Small intestine (tissue), 7 donors: ENCODE measurements at regions not wholly inside any gene's neighbourhood (a gene's known extent, or its start where the extent isn't known, plus 50 kb on each side); places are given as distances from the start of the nearest gene placed in this dataset.
"Not testable (repeated sequence)": the region's sequence is repeated elsewhere in the genome, so short reads cannot be mapped to it uniquely, and the experiment has no call there.

Experiments used
- DNase-seq, 2 donors: peaks; one replicate each; pipeline versions ENCODE4 v3.0.0 to v3.0.0-alpha.2; 2013
- FAIRE-seq: peaks from 2 replicates; lab custom pipeline; 2012; peaks lifted over from hg19 to GRCh38; lab: Jason Lieb, UNC
- H3K27ac ChIP-seq, 3 donors: one replicate each; pipeline ENCODE4 v1.5.1; 2013; ENCODE audit warnings: low read length in 2 of 3, mild to moderate bottlenecking in 2 of 3, control low read depth in 1 of 3, inconsistent platforms in 1 of 3, low read depth in 1 of 3, moderate library complexity in 1 of 3
- H3K27me3 ChIP-seq, 3 donors: one replicate each; pipeline ENCODE4 v1.6.1; 2013; ENCODE audit warnings: low read length in 3 of 3, inconsistent platforms in 1 of 3; ENCODE audit not compliant: control insufficient read depth in 3 of 3, insufficient read depth in 3 of 3
- H3K36me3 ChIP-seq, 3 donors: one replicate each; pipeline ENCODE4 v1.6.1; 2013; ENCODE audit warnings: low read length in 3 of 3, inconsistent platforms in 1 of 3, low read depth in 1 of 3, mild to moderate bottlenecking in 1 of 3, moderate library complexity in 1 of 3; ENCODE audit not compliant: control insufficient read depth in 3 of 3, insufficient read depth in 2 of 3
- H3K4me1 ChIP-seq, 3 donors: one replicate each; pipeline ENCODE4 v1.6.1; 2013; ENCODE audit warnings: low read length in 2 of 3, inconsistent platforms in 1 of 3, low read depth in 1 of 3, mild to moderate bottlenecking in 1 of 3, moderate library complexity in 1 of 3; ENCODE audit not compliant: control insufficient read depth in 3 of 3, insufficient read depth in 2 of 3
- H3K4me3 ChIP-seq, 3 donors: one replicate each; pipeline ENCODE4 v1.5.1; 2013; ENCODE audit warnings: low read length in 3 of 3, control low read depth in 1 of 3, inconsistent platforms in 1 of 3, low read depth in 1 of 3, mild to moderate bottlenecking in 1 of 3, moderate library complexity in 1 of 3
- H3K9me3 ChIP-seq, 2 donors: one replicate each; pipeline ENCODE4 v1.6.1; 2013; ENCODE audit warnings: low read depth in 1 of 2, low read length in 1 of 2; ENCODE audit not compliant: control insufficient read depth in 2 of 2, insufficient read depth in 1 of 2
- WGBS, 3 donors: extraction: QIAGEN DNeasy Blood & Tissue Kit; methylation state at CpG; one replicate each; pipeline ENCODE4 v1.1.7; 2013; 5-methylcytosine and 5-hydroxymethylcytosine counted together
- donor health status: healthy with polysubstance abuse.
- donor health status: control.
- donor health status: control.
- donor health status: Bipolar disorder and iron deficiency.
- donor health status: healthy.

GRCh38 chr4:18167831-18168230 lies 146.3 kb upstream of the LCORL start:
- DNase-seq (no peak), FAIRE-seq (no peak)
- Histone ChIP-seq H3K36me3 (no peaks in the 10 kb centered on the region), H3K4me3 (no peak overlapping the region), H3K4me1 (no peaks in the 10 kb centered on the region), H3K27ac (no peak overlapping the region), H3K27me3 (no peaks in the 10 kb centered on the region), H3K9me3 (no peaks in the 10 kb centered on the region)
- WGBS, 3 donors: 74 to 93% (median 85%) methylated on average over 4 of the region's 4 CpGs

- no peak overlapping the region for H3K4me3 ChIP-seq
- FAIRE-seq: no peak
- H3K36me3 ChIP-seq: no peaks in the 10 kb centered on the region
- no peak overlapping the region for H3K27ac ChIP-seq
- H3K4me1 ChIP-seq: no peaks in the 10 kb centered on the region
- H3K9me3 ChIP-seq: no peaks in the 10 kb centered on the region
- DNase-seq: peak in 1 of 2 donors; percentile 28
- H3K27me3 ChIP-seq: no peaks in the 10 kb centered on the region
- WGBS, 3 donors: 84 to 92% (median 87%) methylated on average over 3 of the region's 3 CpGs
Measured at GRCh38 chr4:18166925-18167324, 145.4 kb upstream of the LCORL start.

GRCh38 chr4:18162453-18162852 lies 140.9 kb upstream of the LCORL start:
- no peaks in the 10 kb centered on the region for H3K36me3 ChIP-seq
- H3K4me3 ChIP-seq: no peak overlapping the region
- FAIRE-seq: no peak
- H3K4me1 ChIP-seq: no peaks in the 10 kb centered on the region
- WGBS, 3 donors: 81 to 94% (median 87%) methylated on average over 1 of the region's 1 CpG
- no peaks in the 10 kb centered on the region for H3K27me3 ChIP-seq
- DNase-seq: no peak
- no peak overlapping the region for H3K27ac ChIP-seq
- no peaks in the 10 kb centered on the region for H3K9me3 ChIP-seq

DNA sequence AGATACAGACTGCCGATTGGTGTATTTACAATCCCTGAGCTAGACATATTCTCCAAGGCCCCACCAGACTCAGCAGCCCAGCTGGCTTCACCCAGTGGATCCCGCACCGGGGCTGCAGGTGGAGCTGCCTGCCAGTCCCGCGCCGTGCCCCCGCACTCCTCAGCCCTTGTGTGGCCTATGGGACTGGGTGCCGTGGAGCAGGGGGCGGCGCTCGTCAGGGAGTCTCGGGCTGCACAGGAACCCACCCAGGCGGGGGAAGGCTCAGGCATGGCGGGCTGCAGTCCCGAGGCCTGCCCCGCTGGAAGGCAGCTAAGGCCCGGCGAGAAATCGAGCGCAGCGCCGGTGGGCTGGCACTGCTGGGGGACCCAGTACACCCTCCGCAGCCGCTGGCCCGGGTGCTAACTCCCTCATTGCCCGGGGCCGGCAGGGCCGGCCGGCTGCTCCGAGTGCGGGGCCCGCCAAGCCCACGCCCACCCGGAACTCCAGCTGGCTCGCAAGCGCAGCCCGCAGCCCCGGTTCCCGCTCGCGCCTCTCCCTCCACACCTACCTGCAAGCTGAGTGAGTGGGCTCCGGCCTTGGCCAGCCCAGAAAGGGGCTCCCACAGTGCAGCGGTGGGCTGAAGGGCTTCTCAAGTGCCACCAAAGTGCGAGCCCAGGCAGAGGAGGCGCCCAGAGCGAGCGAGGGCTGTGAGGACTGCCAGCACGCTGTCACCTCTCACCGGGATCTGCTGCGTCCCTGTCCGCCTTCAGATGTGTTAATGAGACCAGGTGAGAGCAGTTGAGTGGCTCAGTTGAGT lies 137.8 kb upstream of the LCORL start:
- 94 to 98% (median 96%) methylated on average over 39 to 51 of the region's 51 CpGs for WGBS, 3 donors
- not testable (repeated sequence) for DNase-seq, H3K4me3 ChIP-seq, H3K27ac ChIP-seq, FAIRE-seq, H3K9me3 ChIP-seq, H3K4me1 ChIP-seq, H3K27me3 ChIP-seq, H3K36me3 ChIP-seq

- H3K9me3 ChIP-seq: no peaks in the 10 kb centered on the region
- peak overlapping the region in 1 of 3 donors; percentile 32 for H3K27ac ChIP-seq
- peaks cover 0 to 3% (median 0%) of the 10 kb centered on the region in 3 donors for H3K4me1 ChIP-seq
- no peak for FAIRE-seq
- no peaks in the 10 kb centered on the region for H3K36me3 ChIP-seq
- H3K4me3 ChIP-seq: no peak overlapping the region
- no peaks in the 10 kb centered on the region for H3K27me3 ChIP-seq
- peak; percentile 61 to 81 for DNase-seq
- WGBS, 3 donors: 19 to 57% (median 24%) methylated on average over 2 of the region's 2 CpGs
Measured at GRCh38 chr4:18155067-18156041, 133.8 kb upstream of the LCORL start.

GRCh38 chr4:18138076-18138665 lies 116.6 kb upstream of the LCORL start:
- H3K9me3 ChIP-seq: peaks cover 0 to 10% of the 10 kb centered on the region in 2 donors
- DNase-seq (peak; percentile 89 to 96), FAIRE-seq (no peak)

GRCh38 chr4:18134111-18134510 lies 112.6 kb upstream of the LCORL start:
- DNase-seq: peak; percentile 23 to 74
- FAIRE-seq: no peak
- peaks cover 0 to 10% of the 10 kb centered on the region in 2 donors for H3K9me3 ChIP-seq
- H3K4me3 ChIP-seq: no peak overlapping the region
- no peak overlapping the region for H3K27ac ChIP-seq
- peaks cover 0 to 9% (median 5%) of the 10 kb centered on the region in 3 donors for H3K4me1 ChIP-seq
- H3K27me3 ChIP-seq: no peaks in the 10 kb centered on the region
- H3K36me3 ChIP-seq: no peaks in the 10 kb centered on the region

More at GRCh38 chr4:18138076-18138665, 116.6 kb upstream of the LCORL start:
- H3K36me3 ChIP-seq: no peaks in the 10 kb centered on the region
- no peaks in the 10 kb centered on the region for H3K27me3 ChIP-seq
- WGBS, 3 donors: 47 to 73% (median 48%) methylated on average over 9 of the region's 9 CpGs
- no peak overlapping the region for H3K4me3 ChIP-seq
- H3K27ac ChIP-seq: peak overlapping the region in 1 of 3 donors; percentile 47
- peaks cover 0 to 9% (median 5%) of the 10 kb centered on the region in 3 donors for H3K4me1 ChIP-seq

- Histone ChIP-seq H3K4me3 (no peak overlapping the region), H3K4me1 (peaks cover 0 to 4% (median 3%) of the 10 kb centered on the region in 3 donors), H3K27ac (no peak overlapping the region), H3K36me3 (no peaks in the 10 kb centered on the region), H3K9me3 (no peaks in the 10 kb centered on the region), H3K27me3 (no peaks in the 10 kb centered on the region)
- DNase-seq: no peak
- FAIRE-seq: no peak
- 91 to 97% (median 94%) methylated on average over 3 of the region's 3 CpGs for WGBS, 3 donors
Measured at GRCh38 chr4:18130256-18130655, 108.7 kb upstream of the LCORL start.
